SU-DHL-6 (cell line): ENCODE measurements at regions not wholly inside any gene's neighbourhood (a gene's known extent, or its start where the extent isn't known, plus 50 kb on each side); places are given as distances from the start of the nearest gene placed in this dataset.

Experiments
- EZH2phosphoT487 ChIP-seq: fragments of 200-600 bp; sonication (generic), shearing (Covaris generic); conservative IDR thresholded peaks from 2 replicates; pipeline ENCODE4 v1.6.1; 2018; ENCODE audit warnings: mild to moderate bottlenecking, antibody characterized with exemption, low read length, moderate library complexity, mixed read lengths
- TF ChIP-seq, protein P1 (sequence below): fragments of 200-600 bp; sonication (generic); IDR thresholded peaks from one replicate; pipeline ENCODE4 v1.5.1; 2017; ENCODE audit warnings: antibody characterized with exemption, mild to moderate bottlenecking, low read length, moderate library complexity; ENCODE audit not compliant: insufficient read depth, poor library complexity, severe bottlenecking

- TF ChIP-seq, protein P1, sequence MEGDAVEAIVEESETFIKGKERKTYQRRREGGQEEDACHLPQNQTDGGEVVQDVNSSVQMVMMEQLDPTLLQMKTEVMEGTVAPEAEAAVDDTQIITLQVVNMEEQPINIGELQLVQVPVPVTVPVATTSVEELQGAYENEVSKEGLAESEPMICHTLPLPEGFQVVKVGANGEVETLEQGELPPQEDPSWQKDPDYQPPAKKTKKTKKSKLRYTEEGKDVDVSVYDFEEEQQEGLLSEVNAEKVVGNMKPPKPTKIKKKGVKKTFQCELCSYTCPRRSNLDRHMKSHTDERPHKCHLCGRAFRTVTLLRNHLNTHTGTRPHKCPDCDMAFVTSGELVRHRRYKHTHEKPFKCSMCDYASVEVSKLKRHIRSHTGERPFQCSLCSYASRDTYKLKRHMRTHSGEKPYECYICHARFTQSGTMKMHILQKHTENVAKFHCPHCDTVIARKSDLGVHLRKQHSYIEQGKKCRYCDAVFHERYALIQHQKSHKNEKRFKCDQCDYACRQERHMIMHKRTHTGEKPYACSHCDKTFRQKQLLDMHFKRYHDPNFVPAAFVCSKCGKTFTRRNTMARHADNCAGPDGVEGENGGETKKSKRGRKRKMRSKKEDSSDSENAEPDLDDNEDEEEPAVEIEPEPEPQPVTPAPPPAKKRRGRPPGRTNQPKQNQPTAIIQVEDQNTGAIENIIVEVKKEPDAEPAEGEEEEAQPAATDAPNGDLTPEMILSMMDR, result no peak
- TF ChIP-seq EZH2phosphoT487, result no peak
Measured at GRCh38 chr2:219737270-219737691, 109.9 kb downstream of the SLC4A3 start.
